ENCODE measurements at regions not wholly inside any gene's neighbourhood (a gene's known extent, or its start where the extent isn't known, plus 50 kb on each side); places are given as distances from the start of the nearest gene placed in this dataset.

- FAIRE-seq (no peak), DNase-seq (ENCODE audit: low spot score) (no peak), ATAC-seq (no peak)
- H3K4me1 ChIP-seq (ENCODE audit: insufficient read depth, low read length) = peaks cover 25% of the 10 kb centered on the region
- H2AFZ ChIP-seq (ENCODE audit: low read length) = no peak overlapping the region
- no peaks in the 10 kb centered on the region for H3K79me2 ChIP-seq (ENCODE audit: insufficient read depth, low read length)
- no peaks in the 10 kb centered on the region for H3K27me3 ChIP-seq (ENCODE audit: control insufficient read depth in 1 of 2, insufficient read depth in 2 of 2, low read length in 2 of 2)
- no peak overlapping the region for H3K4me2 ChIP-seq (ENCODE audit: low read depth, low read length)
- no peaks in the 10 kb centered on the region for H3K9me3 ChIP-seq (ENCODE audit: low read length)
- no peak overlapping the region for H3K4me3 ChIP-seq (replicated peaks in 1 of 3; ENCODE audit: insufficient read depth in 1 of 3, low read depth in 2 of 3, low read length in 3 of 3)
- no peak overlapping the region for H3K27ac ChIP-seq (ENCODE audit: extremely low read length, insufficient read depth, low read length)
- no peaks in the 10 kb centered on the region for H3K36me3 ChIP-seq (replicated peaks in 1 of 2; ENCODE audit: control insufficient read depth in 1 of 2, insufficient read depth in 2 of 2, low read length in 2 of 2)
- H3K9ac ChIP-seq (ENCODE audit: insufficient read depth, low read depth, low read length) = no peak overlapping the region
- TF ChIP-seq SMARCE1 (IDR thresholded peaks at IDR 0.05; ENCODE audit: borderline replicate concordance) = no peak
- in situ Hi-C loops (cut with HindIII; ENCODE audit: extremely low pct_ligation_motif_present, low pct_unique_long_range_greater_than_20kb) = no loop called here
- intact Hi-C loops (cut with micrococcal nuclease; ENCODE audit: unreplicated experiment) = no loop called here
- CTCF ChIA-PET (ENCODE audit: low intra/inter-chr PET ratio, low total read pairs) = no interaction called here
- BruUV-seq (replicated peaks) = no TSS peak
- H4K20me1 ChIP-seq (ENCODE audit: insufficient read depth, low read length) = no peaks in the 10 kb centered on the region
- POLR2A ChIA-PET = interaction anchor here (2.5 kb wide), 1 partner anchor 22 kb away, joined by 10 read pairs; no protein-coding TSS in a partner anchor
These were observed 162.3 kb downstream of the BTC start for GRCh38 chr4:74631988-74632387.

- H3K79me2 ChIP-seq (ENCODE audit: insufficient read depth, low read length) = no peaks in the 10 kb centered on the region
- BruUV-seq (replicated peaks) = no TSS peak
- H4K20me1 ChIP-seq (ENCODE audit: insufficient read depth, low read length) = no peaks in the 10 kb centered on the region
- DNase-seq (ENCODE audit: low spot score) = no peak
- no peaks in the 10 kb centered on the region for H3K36me3 ChIP-seq (replicated peaks in 1 of 2; ENCODE audit: control insufficient read depth in 1 of 2, insufficient read depth in 2 of 2, low read length in 2 of 2)
- in situ Hi-C loops (cut with HindIII; ENCODE audit: extremely low pct_ligation_motif_present, low pct_unique_long_range_greater_than_20kb) (no loop called here), intact Hi-C loops (cut with micrococcal nuclease; ENCODE audit: unreplicated experiment) (no loop called here)
- POLR2A ChIA-PET = interaction anchor here (2.5 kb wide), 1 partner anchor 21 kb away, joined by 10 read pairs; no protein-coding TSS in a partner anchor
- H3K27me3 ChIP-seq (ENCODE audit: control insufficient read depth in 1 of 2, insufficient read depth in 2 of 2, low read length in 2 of 2) = no peaks in the 10 kb centered on the region
- CTCF ChIA-PET (ENCODE audit: low intra/inter-chr PET ratio, low total read pairs) = no interaction called here
- H3K9ac ChIP-seq (ENCODE audit: insufficient read depth, low read depth, low read length) = no peak overlapping the region
- H2AFZ ChIP-seq (ENCODE audit: low read length) = no peak overlapping the region
- no peaks in the 10 kb centered on the region for H3K9me3 ChIP-seq (ENCODE audit: low read length)
- H3K4me1 ChIP-seq (ENCODE audit: insufficient read depth, low read length) = peaks cover 19% of the 10 kb centered on the region
- H3K27ac ChIP-seq (ENCODE audit: extremely low read length, insufficient read depth, low read length) = no peak overlapping the region
- no peak for ATAC-seq
- H3K4me2 ChIP-seq (ENCODE audit: low read depth, low read length) = no peak overlapping the region
- FAIRE-seq = no peak
- TF ChIP-seq AHDC1 (CRISPR knock-in tag; IDR thresholded peaks at IDR 0.05; ENCODE audit: borderline replicate concordance) = no peak
- TF ChIP-seq HMGXB4 (CRISPR knock-in tag; IDR thresholded peaks at IDR 0.05; ENCODE audit: borderline replicate concordance in 1 of 2, low read depth in 1 of 2) = no peak
- no peak for TF ChIP-seq TGIF2 (CRISPR knock-in tag; IDR thresholded peaks at IDR 0.05)
- TF ChIP-seq SP5 (CRISPR knock-in tag; IDR thresholded peaks at IDR 0.05; ENCODE audit: borderline replicate concordance, low read depth) = no peak
- TF ChIP-seq IKZF4 (CRISPR knock-in tag; IDR thresholded peaks at IDR 0.05; ENCODE audit: borderline replicate concordance, low read depth, not compliant biosample characterization) = no peak
- TF ChIP-seq ARID2 (CRISPR knock-in tag; IDR thresholded peaks at IDR 0.05; ENCODE audit: borderline replicate concordance) = no peak
- TF ChIP-seq AKAP8 (CRISPR knock-in tag; IDR thresholded peaks at IDR 0.05) = no peak
- TF ChIP-seq ZNF225 (CRISPR knock-in tag; IDR thresholded peaks at IDR 0.05) = no peak
- no peak overlapping the region for H3K4me3 ChIP-seq (replicated peaks in 1 of 3; ENCODE audit: insufficient read depth in 1 of 3, low read depth in 2 of 3, low read length in 3 of 3)
- WGBS (ENCODE audit: low lambda C conversion rate) = 76% methylated on average over 3 of the region's 3 CpGs
These were observed 161.7 kb downstream of the BTC start for GRCh38 chr4:74632634-74633033.
